Mucosa of stomach (tissue), 1 donor: ENCODE measurements at regions not wholly inside any gene's neighbourhood (a gene's known extent, or its start where the extent isn't known, plus 50 kb on each side); places are given as distances from the start of the nearest gene placed in this dataset.

Source experiments
- H3K27me3 ChIP-seq: one replicate; pipeline ENCODE4 v1.7.0; 2013; ENCODE audit warnings: mild to moderate bottlenecking, low read length; ENCODE audit not compliant: control insufficient read depth, insufficient read depth
- H3K36me3 ChIP-seq: one replicate; pipeline ENCODE4 v1.7.0; 2013; ENCODE audit warnings: low read length; ENCODE audit not compliant: control insufficient read depth, insufficient read depth
- H3K4me1 ChIP-seq: one replicate; pipeline ENCODE4 v1.7.0; 2013; ENCODE audit warnings: mild to moderate bottlenecking, low read length; ENCODE audit not compliant: control insufficient read depth, insufficient read depth
- H3K4me3 ChIP-seq: one replicate; pipeline ENCODE4 v1.7.0; 2013; ENCODE audit warnings: low read length
- H3K9ac ChIP-seq: one replicate; pipeline ENCODE4 v1.7.0; 2013; ENCODE audit warnings: mild to moderate bottlenecking, low read length, moderate library complexity
- H3K9me3 ChIP-seq: one replicate; pipeline ENCODE4 v1.7.0; 2013; ENCODE audit warnings: mild to moderate bottlenecking, low read length, moderate library complexity; ENCODE audit not compliant: control insufficient read depth
- donor health status: Pancreatic carcinoma.

DNA sequence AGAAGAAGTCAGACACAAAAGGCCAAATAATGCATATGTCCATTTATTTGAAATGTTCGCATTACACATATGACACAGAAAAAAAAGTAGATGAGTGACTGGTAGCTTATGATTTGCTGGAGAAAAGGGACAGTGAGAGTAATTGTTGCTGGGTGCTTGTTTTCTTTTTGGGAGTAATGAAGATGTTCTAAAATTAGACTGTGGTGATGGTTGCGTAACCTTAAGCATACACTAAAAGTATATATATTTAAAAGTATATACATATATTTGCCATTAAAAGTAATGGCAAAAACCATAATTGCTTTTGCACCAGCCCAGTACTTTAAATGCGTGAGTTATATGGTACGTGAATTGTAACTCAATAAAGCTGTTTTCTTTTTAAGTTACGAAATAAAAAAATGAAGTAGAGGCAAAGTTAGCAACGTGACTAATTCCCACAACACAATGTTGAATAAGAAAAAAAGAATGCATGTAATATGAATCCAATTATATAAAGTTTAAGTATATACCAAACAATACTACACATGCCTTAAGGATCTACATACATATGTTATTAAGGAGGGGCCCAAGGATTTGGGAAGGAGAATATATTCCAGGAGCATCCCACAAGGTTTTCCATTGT lies 360.4 kb upstream of the CELF2 start:
- Histone ChIP-seq H3K9ac (no peak overlapping the region), H3K9me3 (no peaks in the 10 kb centered on the region), H3K4me1 (no peaks in the 10 kb centered on the region), H3K4me3 (no peak overlapping the region), H3K36me3 (no peaks in the 10 kb centered on the region), H3K27me3 (no peaks in the 10 kb centered on the region)

GRCh38 chr10:10658172-10658785 lies 359.4 kb upstream of the CELF2 start:
- H3K9me3 ChIP-seq, result no peaks in the 10 kb centered on the region
- H3K36me3 ChIP-seq, result no peaks in the 10 kb centered on the region
- no peak overlapping the region for H3K4me3 ChIP-seq
- no peak overlapping the region for H3K9ac ChIP-seq
- no peaks in the 10 kb centered on the region for H3K4me1 ChIP-seq
- no peaks in the 10 kb centered on the region for H3K27me3 ChIP-seq

DNA sequence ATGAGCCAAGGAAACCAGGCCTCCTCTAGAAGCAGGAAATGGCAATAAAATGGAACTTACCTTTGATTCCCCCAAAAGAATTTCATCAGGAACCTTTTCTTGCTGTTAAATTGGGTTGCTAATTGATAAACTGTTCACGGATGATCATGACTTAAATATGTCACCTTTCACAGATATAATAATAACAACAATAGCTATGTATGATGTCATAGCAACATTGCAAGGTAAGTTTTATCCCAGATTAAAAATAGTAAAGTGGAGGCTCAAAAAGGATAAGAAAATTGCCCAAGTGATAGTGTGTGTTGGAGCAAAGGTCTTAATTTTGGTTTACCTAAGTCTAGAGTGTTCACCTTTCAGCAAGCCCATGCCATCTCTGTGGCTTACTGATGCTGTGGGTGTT lies 357.6 kb upstream of the CELF2 start:
- no peaks in the 10 kb centered on the region for H3K4me1 ChIP-seq
- H3K36me3 ChIP-seq, result no peaks in the 10 kb centered on the region
- no peaks in the 10 kb centered on the region for H3K9me3 ChIP-seq
- H3K27me3 ChIP-seq, result no peaks in the 10 kb centered on the region
- H3K9ac ChIP-seq, result no peak overlapping the region
- H3K4me3 ChIP-seq, result no peak overlapping the region

- Histone ChIP-seq H3K27me3 (no peaks in the 10 kb centered on the region), H3K4me3 (no peak overlapping the region), H3K9ac (no peak overlapping the region), H3K4me1 (no peaks in the 10 kb centered on the region), H3K36me3 (no peaks in the 10 kb centered on the region), H3K9me3 (no peaks in the 10 kb centered on the region)
Measured at GRCh38 chr10:10661176-10661575, 356.5 kb upstream of the CELF2 start.

DNA sequence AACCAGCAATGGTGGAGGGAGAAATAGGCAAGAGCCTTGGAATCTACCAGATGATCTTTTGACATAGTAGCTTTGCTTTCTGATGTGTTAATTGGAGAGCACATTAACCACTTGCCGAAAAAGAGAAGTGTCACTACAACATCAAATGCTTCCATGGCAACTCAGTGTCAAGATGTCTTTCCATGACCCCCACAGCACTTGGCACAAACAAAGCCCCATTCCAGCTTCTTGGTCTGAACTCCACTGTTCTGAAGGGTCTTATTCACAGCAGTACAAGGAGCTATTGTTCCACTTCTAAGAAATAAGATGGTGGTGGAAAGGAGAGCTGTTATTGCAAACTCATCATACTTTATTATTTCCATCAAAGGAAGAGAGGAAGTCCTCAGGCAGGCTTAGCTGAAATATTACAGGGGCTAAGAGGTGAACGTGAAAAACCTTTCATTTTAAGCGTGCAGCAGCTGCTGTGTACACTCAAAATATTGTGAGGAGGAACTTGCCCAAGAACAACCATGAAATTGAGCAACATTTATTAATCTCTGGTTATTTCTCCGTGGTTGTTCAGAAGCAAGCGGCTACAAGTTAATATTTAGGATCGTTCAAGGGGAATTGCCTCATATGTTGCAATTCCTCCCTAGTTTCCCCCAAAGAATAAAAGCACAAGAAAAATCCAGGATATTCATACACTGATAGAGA lies 354.8 kb upstream of the CELF2 start:
- H3K4me3 ChIP-seq, result no peak overlapping the region
- no peaks in the 10 kb centered on the region for H3K9me3 ChIP-seq
- no peak overlapping the region for H3K9ac ChIP-seq
- H3K4me1 ChIP-seq, result no peaks in the 10 kb centered on the region
- H3K27me3 ChIP-seq, result no peaks in the 10 kb centered on the region
- H3K36me3 ChIP-seq, result no peaks in the 10 kb centered on the region

GRCh38 chr10:10663622-10664021 lies 354.1 kb upstream of the CELF2 start:
- no peak overlapping the region for H3K9ac ChIP-seq
- no peaks in the 10 kb centered on the region for H3K27me3 ChIP-seq
- no peaks in the 10 kb centered on the region for H3K4me1 ChIP-seq
- no peaks in the 10 kb centered on the region for H3K9me3 ChIP-seq
- H3K36me3 ChIP-seq, result no peaks in the 10 kb centered on the region
- H3K4me3 ChIP-seq, result no peak overlapping the region

GRCh38 chr10:10665750-10666149 lies 351.9 kb upstream of the CELF2 start:
- H3K36me3 ChIP-seq, result no peaks in the 10 kb centered on the region
- H3K4me3 ChIP-seq, result no peak overlapping the region
- no peaks in the 10 kb centered on the region for H3K9me3 ChIP-seq
- H3K9ac ChIP-seq, result no peak overlapping the region
- H3K4me1 ChIP-seq, result no peaks in the 10 kb centered on the region
- no peaks in the 10 kb centered on the region for H3K27me3 ChIP-seq

GRCh38 chr10:10667466-10667865 lies 350.2 kb upstream of the CELF2 start:
- no peaks in the 10 kb centered on the region for H3K4me1 ChIP-seq
- no peak overlapping the region for H3K9ac ChIP-seq
- no peaks in the 10 kb centered on the region for H3K27me3 ChIP-seq
- no peak overlapping the region for H3K4me3 ChIP-seq
- no peaks in the 10 kb centered on the region for H3K9me3 ChIP-seq
- H3K36me3 ChIP-seq, result no peaks in the 10 kb centered on the region

DNA sequence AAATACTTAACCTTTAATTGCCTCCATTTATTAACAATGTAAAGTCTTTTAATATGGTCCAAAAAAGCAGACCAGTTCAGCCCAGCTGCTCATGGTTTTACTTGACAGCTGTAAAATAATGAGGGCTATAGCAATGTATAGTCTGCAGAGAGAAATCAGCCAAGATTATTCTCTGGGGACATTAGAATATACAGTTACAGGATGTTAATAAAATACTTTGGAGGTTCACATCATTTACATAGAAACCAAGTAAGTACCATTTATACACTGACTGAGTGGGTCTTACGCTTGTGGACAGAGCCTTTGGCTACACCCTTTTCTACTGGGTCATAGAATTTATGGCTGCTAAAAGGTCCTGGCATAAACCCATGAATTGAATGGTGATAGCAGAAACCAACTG lies 340.7 kb upstream of the CELF2 start:
- Histone ChIP-seq H3K36me3 (no peaks in the 10 kb centered on the region), H3K9ac (no peak overlapping the region), H3K9me3 (no peaks in the 10 kb centered on the region), H3K4me3 (no peak overlapping the region), H3K27me3 (no peaks in the 10 kb centered on the region), H3K4me1 (no peaks in the 10 kb centered on the region)

DNA sequence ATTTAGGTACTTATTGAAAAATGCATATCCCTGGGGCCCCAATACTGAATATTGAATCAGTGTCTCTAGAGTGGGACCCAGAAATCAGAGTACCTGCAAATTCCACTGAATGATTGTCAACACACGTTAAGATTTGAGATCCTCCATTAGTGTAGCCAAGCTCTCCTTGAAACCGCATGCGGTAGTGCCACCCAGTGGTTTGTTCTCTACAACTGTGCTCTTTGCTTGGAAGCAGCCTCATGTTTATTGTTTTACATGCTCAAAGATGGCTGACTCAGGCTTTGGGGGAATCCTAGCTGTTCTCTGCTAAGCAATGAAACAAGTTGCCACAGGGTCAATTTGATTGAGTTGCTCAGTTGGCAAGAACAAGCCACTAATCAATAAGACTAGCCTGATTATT lies 340.2 kb upstream of the CELF2 start:
- no peaks in the 10 kb centered on the region for H3K4me1 ChIP-seq
- H3K27me3 ChIP-seq, result no peaks in the 10 kb centered on the region
- no peaks in the 10 kb centered on the region for H3K9me3 ChIP-seq
- H3K4me3 ChIP-seq, result no peak overlapping the region
- no peaks in the 10 kb centered on the region for H3K36me3 ChIP-seq
- no peak overlapping the region for H3K9ac ChIP-seq

GRCh38 chr10:10680496-10680895 lies 337.2 kb upstream of the CELF2 start:
- no peaks in the 10 kb centered on the region for H3K9me3 ChIP-seq
- no peak overlapping the region for H3K9ac ChIP-seq
- no peaks in the 10 kb centered on the region for H3K4me1 ChIP-seq
- H3K27me3 ChIP-seq, result no peaks in the 10 kb centered on the region
- H3K4me3 ChIP-seq, result no peak overlapping the region
- no peaks in the 10 kb centered on the region for H3K36me3 ChIP-seq

DNA sequence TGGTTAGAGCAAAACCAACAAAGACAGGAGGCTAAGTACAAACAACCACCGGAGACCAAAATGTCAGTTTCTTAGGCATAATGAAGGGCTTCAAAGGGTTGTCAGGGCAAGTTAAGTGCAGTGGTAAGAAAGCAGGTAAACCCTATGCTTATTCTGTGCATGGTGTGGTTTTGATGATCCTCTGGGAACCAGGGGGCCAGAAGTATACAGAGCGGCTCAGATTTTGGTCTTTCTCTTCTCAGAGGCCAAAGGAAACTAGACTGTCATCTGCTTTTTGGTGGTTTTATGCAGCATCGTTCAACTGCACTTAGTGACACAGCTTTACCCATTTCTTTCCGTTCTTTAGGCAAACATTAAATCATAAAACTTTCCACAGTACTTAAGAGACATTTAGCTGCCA lies 332.7 kb upstream of the CELF2 start:
- Histone ChIP-seq H3K4me1 (no peaks in the 10 kb centered on the region), H3K36me3 (no peaks in the 10 kb centered on the region), H3K9ac (no peak overlapping the region), H3K4me3 (no peak overlapping the region), H3K27me3 (no peaks in the 10 kb centered on the region), H3K9me3 (no peaks in the 10 kb centered on the region)
